HG03520 (cell line): ENCODE measurements at regions not wholly inside any gene's neighbourhood (a gene's known extent, or its start where the extent isn't known, plus 50 kb on each side); places are given as distances from the start of the nearest gene placed in this dataset.
"Not testable (repeated sequence)": the region's sequence is repeated elsewhere in the genome, so short reads cannot be mapped to it uniquely, and the experiment has no call there.

Experiments
- ATAC-seq: cut with Tn5 transposase; IDR thresholded peaks from one replicate; pipeline ENCODE4 v1.9.1; 2021; ENCODE audit warnings: mild to moderate bottlenecking, moderate library complexity; ENCODE audit not compliant: unreplicated experiment

DNA sequence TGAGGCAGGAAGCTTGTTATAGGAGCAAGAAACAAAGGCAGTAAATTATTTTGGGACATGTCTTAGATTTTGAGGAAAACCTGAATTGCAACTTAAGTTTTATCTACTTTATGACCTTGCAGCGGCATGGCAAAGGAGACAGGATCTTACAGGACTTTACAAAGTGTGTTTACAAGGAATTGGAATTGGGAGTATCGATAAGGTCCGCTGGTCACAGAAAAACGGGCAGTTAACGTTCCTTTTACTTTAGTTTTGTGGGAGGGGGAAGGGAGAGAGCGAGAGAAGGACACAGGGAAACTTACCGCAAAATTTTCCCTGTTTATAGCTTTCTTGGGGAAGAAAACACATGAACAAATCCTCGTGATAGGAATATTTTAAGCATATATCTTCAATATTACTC is 1607.2 kb downstream of the GRIK2 start:
- ATAC-seq: no peak

DNA sequence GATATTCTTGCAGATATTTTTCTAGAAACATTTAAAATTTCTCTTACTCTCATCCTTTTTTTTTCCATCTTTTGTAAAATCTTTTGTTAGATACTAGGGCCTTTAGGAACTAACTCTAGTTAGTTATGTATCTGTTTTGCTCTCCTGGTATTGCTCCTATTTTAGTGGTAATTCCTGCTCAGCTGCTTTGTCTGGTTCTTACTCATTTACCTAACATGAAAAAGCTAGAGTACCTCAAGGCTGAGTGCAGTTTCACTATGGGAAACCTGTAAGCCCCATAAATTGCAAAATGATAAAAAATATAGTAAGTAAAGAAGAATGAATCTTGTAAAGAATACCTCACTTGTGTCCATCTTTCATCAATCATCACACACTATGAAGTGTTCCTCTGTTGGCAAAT is 1602.0 kb downstream of the GRIK2 start:
- no peak for ATAC-seq

DNA sequence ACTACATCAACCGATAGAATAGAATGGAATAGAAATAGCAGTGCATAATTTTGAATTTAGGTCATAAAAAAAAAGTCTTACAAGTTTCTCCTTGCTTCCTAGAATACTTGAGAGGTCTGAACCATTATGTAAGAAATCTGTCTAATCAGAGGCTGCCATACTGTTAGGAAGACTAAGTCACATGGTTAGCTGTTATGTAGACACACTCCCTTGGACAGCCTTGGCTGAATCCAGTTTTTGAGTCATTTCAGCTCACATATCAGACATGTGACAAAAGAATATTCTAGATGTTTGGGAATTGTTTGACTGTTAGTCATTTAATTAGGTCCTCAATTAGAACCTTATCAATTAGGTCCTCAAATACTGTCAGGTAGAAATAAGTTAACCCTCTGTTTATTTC is 1601.4 kb downstream of the GRIK2 start:
- no peak for ATAC-seq

DNA sequence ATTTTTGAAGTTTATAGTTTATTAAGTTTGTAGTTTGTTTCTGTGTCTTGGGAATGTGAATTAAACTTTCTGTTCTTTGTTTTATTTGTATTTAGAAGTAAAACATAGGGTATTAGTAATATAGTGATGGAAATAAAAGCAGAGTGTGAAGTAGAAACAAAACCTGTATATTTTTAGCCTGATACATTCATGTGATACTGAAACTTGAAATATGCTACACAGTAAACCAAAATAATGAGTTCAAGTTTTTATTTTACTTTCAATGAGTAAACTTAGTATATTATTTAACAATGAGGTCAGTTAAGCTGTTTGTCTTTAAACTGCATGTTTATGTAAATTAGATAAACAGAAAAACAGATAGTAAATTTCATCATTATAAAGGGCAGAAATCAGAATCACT is 1592.6 kb downstream of the GRIK2 start:
- peak; percentile 87 for ATAC-seq

DNA sequence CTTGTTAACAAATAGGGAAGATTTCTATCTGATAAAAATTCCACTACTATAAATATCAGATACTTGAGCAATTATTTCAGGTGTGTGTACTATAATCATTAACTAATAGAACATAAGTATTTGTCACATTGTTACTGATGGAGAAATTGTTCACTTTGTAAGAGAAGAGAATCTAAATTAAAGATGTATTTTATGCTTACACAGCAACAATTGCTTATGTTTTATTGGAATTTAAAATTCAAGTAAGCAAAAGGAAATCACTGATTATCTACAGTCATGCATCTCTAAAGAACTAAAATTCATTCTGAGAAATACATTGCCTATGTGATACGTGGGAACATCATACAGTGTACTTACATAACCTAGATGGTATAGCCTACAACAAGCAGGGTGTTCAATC is 1590.8 kb downstream of the GRIK2 start:
- ATAC-seq: no peak

DNA sequence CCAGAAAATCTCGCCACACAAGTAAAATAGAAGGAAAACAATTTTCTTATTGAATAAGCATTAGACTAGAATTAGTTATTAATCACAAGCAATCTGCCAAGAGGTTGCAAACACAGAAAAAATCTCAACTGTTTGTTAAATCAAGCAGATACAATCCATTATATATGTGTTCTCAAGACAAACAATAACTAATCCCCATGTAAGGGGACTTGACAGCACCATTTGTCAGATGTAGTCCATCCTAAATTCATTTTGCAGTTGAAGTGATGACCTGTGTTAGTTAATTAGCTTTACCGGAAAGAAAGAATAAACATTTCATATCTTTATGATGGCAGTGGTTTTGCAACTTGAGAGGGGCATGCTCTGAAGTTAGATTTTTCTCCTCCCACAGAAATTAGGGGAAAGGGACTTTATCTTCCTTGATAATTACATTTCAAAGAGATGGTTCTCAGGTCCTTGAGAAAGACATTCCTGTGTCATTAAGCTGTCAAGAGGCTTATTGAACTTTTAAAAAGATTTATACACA is 1588.0 kb downstream of the GRIK2 start:
- no peak for ATAC-seq

DNA sequence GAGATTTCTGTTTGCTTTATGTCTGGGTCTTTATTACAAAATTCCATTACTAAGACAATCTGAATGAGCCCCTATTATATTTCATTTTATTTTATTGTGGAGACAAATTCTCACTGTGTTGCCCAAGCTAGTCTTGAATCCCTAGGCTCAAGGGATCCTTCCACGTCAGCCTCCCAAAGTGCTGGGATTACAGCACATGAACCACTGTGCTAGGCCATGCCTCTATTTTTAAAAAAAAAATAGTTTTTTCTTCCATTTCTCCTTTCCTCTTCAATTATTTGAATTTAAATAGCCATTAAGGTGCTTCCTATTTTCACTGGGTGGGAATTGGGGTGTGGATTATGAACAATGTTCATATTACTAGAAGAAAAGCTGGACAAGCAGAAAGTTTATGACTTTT is 1587.4 kb downstream of the GRIK2 start:
- ATAC-seq: no peak

DNA sequence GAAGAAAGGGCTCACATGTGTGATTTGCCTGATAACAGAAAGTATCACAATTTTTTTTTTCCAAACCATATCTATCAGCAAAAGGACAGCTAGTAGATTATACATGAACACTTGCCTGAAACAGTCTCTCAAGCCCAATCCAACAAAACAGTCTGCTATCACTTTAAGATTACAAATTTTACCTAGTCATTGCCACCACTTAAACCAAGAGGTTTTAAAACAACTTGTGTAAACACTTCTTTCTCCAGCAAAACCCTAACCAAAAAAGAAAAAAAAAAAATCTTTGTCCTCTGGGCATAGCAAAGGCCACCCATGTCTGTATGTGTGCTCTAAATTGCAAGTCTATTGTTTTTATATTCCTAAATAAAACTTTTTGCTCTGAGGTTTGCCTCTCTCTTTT is 1568.4 kb downstream of the GRIK2 start:
- ATAC-seq: no peak

DNA sequence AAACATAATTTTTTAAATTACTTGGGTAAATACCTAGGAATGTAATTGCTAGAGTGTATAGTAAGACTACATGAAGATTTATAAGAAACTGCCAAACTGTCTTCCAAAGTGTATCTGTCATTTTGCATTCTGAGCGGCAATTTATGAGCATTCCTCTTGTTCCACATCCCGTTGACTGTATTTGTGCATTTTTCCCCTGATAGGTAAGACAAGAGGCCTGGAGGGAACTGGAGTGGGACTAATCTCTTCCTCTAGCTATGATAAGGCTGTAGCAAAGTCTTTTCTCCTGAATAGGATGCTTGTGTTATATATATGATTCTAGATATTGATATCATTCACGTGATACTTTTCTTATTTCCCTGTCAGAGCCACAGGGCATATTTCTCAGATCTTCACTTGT is 1557.5 kb downstream of the GRIK2 start:
- ATAC-seq: no peak

DNA sequence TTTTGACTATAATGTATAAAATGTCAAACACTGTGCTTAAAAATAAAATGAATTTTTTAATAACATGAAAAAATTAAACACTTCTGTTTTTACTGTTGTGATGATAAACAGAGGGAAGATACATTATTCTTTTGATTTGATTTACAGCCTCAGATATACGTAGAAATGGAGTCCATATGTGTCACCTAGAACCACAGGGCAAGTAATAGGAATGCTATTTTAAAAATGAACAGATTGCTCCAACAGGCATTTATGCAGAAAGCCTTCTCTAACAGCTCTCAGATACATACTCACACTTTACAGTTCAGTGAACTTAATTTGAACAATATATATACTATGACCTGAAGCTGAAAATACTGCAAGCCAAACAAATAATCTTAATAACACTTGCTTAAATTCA is 1551.0 kb downstream of the GRIK2 start:
- no peak for ATAC-seq

DNA sequence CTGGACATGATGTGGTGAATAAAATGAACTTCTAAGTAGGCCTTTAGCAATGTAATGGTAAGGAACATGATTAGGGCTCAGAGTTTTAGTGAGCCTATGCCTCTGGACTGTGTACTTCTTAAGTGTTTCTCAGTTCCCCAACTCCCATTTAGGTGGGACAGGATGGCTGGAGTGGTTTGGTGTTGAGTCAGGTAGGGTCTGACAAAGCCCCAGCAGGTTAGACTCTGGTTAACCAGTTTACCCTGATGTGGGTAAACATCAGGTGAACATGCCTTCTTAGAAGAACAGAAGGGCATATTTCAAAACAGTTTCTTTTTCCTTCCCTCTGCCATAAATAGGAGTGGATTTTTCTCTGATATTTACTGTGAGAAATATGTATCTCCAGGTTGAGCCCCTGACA is 1548.7 kb downstream of the GRIK2 start:
- ATAC-seq: no peak

DNA sequence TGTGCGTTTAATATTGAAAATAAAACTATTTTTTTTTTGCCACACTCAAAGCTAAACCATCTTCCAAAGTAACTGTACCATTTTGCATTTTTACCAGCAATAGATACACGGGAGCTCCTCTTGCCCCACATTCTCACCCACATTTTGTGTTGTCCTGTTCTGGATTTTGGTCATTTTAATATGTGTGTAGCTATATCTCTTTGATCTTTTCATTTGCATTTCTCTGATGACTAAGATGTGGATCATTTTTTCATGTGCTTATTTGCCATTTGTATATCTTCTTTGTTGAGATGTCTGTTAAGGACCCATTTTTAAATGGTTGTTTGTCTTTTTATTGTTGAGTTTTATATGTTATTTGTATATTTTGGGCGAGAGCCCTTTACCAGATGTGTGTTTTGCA is 1543.5 kb downstream of the GRIK2 start:
- no peak for ATAC-seq

DNA sequence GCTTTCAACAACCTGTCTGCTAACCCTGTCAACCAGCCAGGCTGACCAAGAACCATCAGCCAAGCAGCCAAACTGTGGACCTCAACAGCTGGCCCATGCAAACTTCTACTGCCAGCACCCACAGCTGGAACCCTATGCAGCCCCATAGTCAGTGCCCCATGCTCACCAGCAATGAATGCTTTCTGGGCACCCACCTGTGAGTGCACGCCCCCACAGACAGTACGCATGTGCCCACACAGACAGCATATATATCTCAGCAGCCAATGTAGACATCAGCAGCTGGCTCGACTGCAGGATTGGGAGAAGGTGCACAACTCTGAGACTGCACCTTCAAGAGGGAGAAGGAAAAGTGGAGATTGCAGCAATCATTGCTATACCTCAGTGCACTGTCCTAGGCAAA is 1534.6 kb downstream of the GRIK2 start:
- no peak for ATAC-seq

DNA sequence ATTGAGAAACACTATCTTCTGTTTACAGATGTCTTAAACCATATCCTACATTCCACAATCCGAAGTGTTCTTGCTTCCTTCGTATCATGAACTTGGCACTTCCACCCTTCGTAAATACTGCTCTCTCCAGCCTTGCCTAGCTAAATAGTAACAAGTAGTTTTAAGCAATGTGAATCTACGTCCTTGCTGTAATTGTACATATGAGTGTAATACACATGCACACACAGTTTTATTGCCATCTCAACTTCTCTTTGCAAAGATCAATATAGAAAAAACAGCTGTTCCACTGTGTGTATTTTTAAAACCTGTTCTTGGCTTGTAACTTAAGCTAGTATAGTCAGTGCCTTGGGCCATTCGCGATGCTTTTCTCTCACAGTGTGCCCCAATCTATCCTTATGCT is 1524.7 kb downstream of the GRIK2 start:
- ATAC-seq: no peak

DNA sequence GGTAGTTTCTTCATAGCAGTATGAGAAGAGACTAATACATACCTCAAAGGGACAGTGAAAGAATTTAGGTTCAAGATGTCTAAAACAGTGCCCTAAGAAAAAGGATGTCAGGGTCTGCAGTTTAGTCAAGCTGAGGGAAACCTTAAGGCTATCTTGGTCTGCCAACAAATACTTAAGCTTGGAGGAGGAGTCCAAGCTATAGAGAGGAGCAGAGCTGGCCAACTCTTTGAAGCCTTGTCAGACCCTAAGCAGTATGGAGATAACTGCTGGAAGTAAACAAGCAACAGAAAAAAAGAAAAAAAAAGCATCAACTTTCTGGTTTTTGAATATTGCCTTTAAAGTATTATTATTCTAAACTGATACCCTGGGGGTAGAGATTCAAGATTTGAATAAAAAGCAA is 1518.1 kb downstream of the GRIK2 start:
- ATAC-seq: no peak

DNA sequence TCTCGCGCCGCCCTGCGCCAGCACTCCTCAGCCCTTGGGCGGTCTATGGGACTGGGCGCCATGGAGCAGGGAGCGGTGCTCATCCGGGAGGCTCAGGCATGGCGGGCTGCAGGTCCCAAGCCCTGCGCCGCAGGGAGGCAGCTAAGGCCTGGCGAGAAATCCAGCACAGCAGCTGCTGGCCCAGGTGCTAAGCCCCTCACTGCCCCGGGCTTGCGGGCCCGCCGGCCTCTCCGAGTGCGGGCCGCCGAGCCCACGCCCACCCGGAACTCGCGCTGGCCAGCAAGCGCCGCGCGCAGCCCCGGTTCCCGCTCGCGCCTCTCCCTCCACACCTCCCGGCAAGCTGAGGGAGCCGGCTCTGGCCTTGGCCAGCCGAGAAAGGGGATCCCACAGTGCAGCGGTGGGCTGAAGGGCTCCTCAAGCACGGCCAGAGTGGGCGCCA is 1517.2 kb downstream of the GRIK2 start:
- not testable (repeated sequence) for ATAC-seq

DNA sequence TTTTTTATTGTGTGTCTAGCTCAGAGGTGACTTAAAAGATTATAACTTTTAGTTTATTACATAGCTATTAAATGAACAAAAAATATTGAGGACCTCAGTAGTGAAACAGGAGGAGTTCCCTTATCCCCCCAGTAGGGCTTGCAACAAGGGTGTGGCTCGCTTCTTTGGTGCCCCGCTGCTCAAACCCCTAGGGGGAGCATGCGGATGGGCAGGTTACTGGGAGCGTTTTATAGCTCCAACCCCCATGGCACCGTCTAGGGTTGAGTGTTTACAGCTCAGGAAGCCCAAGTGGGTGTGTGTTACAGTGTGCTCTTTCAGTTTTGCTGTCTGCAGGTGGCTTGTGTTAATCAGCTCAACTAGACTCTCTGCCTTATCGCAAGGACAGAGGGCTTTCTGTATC is 1513.7 kb downstream of the GRIK2 start:
- no peak for ATAC-seq

DNA sequence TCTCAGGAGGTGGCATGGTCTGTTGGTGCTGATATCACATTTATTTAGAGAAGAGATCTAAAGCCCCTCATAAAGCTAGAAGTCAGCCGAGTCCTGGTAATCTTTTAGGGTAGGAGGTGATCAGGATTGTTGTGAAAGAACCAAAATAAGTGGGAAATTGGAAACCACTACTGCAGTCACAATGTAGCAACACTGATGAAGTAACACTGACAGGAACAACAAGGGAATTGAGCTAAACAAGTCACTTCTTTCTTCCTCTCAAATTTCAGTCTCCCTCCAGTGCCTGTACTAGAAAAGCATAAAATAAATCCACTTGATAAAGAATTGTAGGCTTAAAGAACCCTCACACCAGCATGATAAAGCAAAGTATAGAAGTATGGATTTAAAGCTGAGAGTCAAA is 1509.0 kb downstream of the GRIK2 start:
- no peak for ATAC-seq

DNA sequence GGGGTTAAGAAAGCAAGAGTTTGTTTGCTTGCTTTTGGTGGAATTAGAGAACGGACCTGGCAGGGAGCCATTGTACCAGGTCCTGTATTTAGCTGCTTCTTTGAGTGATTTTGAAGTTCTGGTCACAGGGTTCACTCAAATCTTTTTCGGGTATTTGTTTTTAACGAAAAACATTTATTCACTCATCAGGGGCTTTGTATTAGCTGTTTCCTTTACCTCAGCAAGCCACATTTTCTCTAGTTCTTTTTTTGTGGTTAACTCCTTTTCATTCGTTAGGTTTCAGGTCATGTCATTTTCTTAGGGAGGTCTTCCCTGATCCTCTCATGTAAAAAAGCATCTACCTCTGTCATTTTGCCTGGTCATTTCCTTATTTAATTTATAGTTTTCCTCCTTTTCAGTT is 1502.2 kb downstream of the GRIK2 start:
- no peak for ATAC-seq

DNA sequence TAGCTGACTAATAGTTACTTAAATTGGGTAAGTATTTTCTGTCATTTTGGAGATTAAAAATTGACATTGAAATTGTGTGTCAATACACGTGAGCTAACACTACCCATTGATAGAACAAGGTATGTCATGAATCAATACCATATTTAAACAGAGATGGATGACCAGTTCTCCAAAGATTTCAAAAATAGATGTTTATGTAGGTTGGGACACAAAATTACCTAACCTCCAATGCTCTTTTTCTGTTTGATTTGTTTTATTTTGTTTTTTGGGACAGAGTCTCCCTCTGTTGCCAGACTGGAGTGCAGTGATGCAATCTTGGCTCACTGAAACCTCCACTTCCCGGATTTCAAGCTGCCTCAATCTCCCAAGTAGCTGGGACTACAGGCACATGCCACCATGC is 1491.7 kb downstream of the GRIK2 start:
- no peak for ATAC-seq

DNA sequence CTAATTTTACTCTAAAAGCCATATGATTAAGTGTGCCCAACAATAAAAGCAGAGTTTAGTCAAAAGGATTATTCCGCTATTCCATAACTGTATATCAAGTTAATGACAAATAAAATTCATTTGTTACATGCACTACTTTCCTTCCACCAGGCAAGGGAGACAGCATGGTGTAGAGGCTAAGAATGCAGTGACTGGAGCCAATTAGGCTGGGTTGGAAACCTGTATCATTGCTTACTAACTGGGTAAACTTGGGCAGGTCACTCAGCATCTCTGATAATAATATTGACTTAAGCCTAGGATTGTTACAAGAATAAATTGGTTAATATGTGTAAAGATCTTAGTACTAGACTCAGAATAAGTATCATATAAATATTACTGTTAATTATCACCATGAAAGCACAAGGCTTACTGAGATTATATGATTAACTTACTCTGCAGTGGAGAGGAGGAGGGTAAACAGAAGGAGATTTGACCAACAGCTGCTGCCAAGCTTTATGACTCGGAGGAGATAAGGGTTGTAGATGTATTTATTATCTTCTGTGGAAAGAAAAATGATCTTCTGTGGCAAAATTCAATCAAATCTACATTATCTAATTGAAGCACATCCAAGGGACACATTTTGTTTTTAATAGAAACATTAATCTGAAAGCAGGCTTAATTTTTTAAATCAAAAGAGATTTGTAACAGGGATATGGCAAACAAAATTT is 1459.9 kb downstream of the GRIK2 start:
- no peak for ATAC-seq

DNA sequence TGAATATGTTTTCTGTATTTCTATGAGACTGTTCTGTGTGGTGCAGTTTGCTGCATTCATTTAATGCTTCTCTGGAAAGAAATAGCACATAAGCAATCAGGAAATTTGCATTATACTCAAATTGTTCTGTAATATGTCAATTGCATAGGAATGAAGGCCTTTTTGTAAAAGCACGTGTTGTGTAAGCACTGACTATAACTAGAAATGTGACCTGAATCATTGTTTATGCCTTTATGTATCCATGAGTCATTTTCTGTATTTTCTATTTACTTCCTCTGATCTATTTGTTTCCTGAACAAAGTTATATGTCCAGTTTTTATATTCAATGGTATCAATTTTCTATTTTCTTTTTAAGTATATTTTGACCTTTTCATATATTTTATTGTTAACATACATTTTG is 1455.3 kb downstream of the GRIK2 start:
- ATAC-seq: no peak

DNA sequence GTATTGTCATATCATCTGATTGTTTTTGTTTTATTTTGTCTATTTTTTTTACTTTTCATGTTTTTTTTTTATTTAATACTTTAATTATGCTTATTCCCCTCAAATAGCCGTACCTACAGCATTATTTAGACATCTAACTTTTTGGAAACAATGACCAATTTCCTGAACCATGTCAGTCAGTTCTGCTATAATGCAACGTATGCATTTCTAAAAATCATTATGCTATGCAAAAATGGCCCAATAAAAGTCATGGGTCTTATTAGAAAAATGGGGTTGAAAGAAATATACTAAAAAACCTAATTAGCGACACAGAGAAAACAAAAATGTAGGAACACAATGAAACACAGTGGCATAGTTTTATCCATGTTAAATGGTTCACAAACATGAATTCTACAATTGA is 1454.7 kb downstream of the GRIK2 start:
- no peak for ATAC-seq
